ENCODE measurements at regions not wholly inside any gene's neighbourhood (a gene's known extent, or its start where the extent isn't known, plus 50 kb on each side); places are given as distances from the start of the nearest gene placed in this dataset.

DNA sequence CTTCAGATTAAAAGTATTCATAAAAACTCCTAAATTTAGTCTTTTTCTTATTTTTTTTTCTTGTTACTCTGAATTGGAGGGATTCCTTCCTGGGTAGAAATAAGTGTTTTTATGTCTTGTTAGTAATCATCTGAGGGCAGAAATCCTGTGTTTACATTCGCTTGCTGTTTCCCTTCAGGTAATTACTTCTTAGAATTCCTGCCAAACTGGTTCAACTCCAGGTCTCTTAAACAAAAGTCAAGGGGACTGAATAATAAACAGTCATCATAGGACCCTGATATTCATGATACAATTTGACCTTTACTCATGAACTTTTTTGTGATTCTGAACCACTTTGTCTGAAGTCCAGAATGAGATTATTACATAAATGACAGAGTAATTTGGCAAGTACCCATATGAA is 843.9 kb downstream of the FLRT2 start:
- no peak for TF ChIP-seq POLR2A (IDR thresholded peaks at IDR 0.05; ENCODE audit: low read depth)
- TF ChIP-seq, protein P1, sequence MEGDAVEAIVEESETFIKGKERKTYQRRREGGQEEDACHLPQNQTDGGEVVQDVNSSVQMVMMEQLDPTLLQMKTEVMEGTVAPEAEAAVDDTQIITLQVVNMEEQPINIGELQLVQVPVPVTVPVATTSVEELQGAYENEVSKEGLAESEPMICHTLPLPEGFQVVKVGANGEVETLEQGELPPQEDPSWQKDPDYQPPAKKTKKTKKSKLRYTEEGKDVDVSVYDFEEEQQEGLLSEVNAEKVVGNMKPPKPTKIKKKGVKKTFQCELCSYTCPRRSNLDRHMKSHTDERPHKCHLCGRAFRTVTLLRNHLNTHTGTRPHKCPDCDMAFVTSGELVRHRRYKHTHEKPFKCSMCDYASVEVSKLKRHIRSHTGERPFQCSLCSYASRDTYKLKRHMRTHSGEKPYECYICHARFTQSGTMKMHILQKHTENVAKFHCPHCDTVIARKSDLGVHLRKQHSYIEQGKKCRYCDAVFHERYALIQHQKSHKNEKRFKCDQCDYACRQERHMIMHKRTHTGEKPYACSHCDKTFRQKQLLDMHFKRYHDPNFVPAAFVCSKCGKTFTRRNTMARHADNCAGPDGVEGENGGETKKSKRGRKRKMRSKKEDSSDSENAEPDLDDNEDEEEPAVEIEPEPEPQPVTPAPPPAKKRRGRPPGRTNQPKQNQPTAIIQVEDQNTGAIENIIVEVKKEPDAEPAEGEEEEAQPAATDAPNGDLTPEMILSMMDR (IDR thresholded peaks at IDR 0.05), result no peak
- TF ChIP-seq POLR2AphosphoS5 (IDR thresholded peaks at IDR 0.05), result no peak
- TF ChIP-seq EP300 (IDR thresholded peaks at IDR 0.05), result no peak
